ENCODE measurements at regions not wholly inside any gene's neighbourhood (a gene's known extent, or its start where the extent isn't known, plus 50 kb on each side); places are given as distances from the start of the nearest gene placed in this dataset.

DNA sequence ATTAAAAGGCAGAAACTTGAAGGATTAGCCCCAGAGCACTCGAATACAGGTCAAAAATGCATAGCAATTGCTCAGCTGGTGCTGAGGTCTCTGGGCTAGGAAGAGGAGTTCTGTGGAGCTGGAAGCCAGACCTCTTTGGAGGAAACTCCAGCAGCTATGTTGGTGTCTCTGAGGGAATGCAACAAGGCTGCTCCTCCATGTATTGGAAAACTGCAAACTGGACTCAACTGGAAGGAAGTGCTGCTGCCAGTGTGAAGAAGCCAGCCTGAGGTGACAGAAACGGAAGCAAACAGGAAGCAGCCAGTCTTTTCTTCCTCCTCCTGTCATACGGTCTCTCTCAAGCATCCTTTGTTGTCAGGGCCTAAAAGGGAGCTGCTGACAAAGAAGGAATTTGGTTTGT is 233.4 kb upstream of the FGGY start:
- no peak for DNase-seq
- no peaks in the 10 kb centered on the region for H4K20me1 ChIP-seq (ENCODE audit: insufficient read depth, low read depth, low read length)
- H3K36me3 ChIP-seq (ENCODE audit: insufficient read depth, low read length), result no peaks in the 10 kb centered on the region
- no peak overlapping the region for H2AFZ ChIP-seq (ENCODE audit: low read length)
- H3K27me3 ChIP-seq (ENCODE audit: low read length), result no peaks in the 10 kb centered on the region
- H3K27ac ChIP-seq (ENCODE audit: low read length), result no peak overlapping the region
- no peaks in the 10 kb centered on the region for H3K9me3 ChIP-seq (ENCODE audit: low read length)
- H3K4me2 ChIP-seq (ENCODE audit: low read depth, low read length, poor library complexity, severe bottlenecking), result no peak overlapping the region
- no peaks in the 10 kb centered on the region for H3K4me1 ChIP-seq (ENCODE audit: low read length)
- H3K9me2 ChIP-seq (replicated peaks; ENCODE audit: insufficient read depth, low read length), result no peaks in the 10 kb centered on the region
- no peak overlapping the region for H3K9ac ChIP-seq (ENCODE audit: low read length)
- no peak overlapping the region for H3K4me3 ChIP-seq (ENCODE audit: low read length)
- no peaks in the 10 kb centered on the region for H3K79me2 ChIP-seq (ENCODE audit: low read length)

DNA sequence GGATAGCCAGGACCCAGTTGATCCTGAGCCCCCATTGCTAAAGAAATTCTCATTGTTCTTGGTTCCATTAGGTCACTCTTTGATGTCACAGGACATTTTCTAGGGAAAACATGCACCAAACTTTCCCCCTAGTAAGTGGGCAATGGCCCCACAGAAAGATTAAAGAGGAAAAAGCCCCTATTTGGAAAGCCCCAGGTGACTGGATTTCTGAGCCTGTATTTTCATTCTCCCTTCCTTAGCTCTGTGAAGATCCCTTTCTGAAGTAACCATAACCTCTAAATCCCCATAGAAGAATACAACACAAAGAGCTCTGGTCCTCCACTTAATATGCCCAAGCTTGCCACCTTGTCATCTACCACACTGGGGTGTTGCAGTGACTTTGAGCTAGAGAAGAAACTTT is 232.3 kb upstream of the FGGY start:
- H3K36me3 ChIP-seq (ENCODE audit: insufficient read depth, low read length), result no peaks in the 10 kb centered on the region
- H3K9me3 ChIP-seq (ENCODE audit: low read length), result no peaks in the 10 kb centered on the region
- no peaks in the 10 kb centered on the region for H3K9me2 ChIP-seq (replicated peaks; ENCODE audit: insufficient read depth, low read length)
- DNase-seq, result no peak
- no peaks in the 10 kb centered on the region for H3K79me2 ChIP-seq (ENCODE audit: low read length)
- no peak overlapping the region for H2AFZ ChIP-seq (ENCODE audit: low read length)
- no peaks in the 10 kb centered on the region for H4K20me1 ChIP-seq (ENCODE audit: insufficient read depth, low read depth, low read length)
- H3K4me1 ChIP-seq (ENCODE audit: low read length), result no peaks in the 10 kb centered on the region
- no peak overlapping the region for H3K9ac ChIP-seq (ENCODE audit: low read length)
- H3K4me3 ChIP-seq (ENCODE audit: low read length), result no peak overlapping the region
- H3K27me3 ChIP-seq (ENCODE audit: low read length), result no peaks in the 10 kb centered on the region
- no peak overlapping the region for H3K27ac ChIP-seq (ENCODE audit: low read length)
- no peak overlapping the region for H3K4me2 ChIP-seq (ENCODE audit: low read depth, low read length, poor library complexity, severe bottlenecking)

DNA sequence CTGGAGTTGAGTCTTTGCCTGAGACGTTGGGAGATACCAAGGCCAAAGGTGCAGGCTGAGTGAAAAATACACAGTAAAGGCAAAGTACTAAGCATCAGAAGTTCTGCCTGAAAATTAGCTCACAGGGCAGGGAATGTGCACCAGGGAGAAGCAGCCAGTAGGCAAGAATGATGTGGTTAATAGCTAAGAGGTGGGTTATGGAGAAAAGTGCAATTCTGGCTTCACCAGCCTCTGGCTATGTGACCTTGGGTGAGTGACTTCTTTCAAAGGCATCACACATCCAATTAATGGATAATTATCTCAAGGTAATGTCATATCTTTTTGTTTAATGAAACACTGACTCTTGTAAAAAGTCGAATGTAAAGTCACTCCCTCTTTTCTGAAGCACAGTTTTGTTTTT is 230.7 kb upstream of the FGGY start:
- Histone ChIP-seq H3K4me1 (ENCODE audit: low read length) (no peaks in the 10 kb centered on the region), H3K36me3 (ENCODE audit: insufficient read depth, low read length) (no peaks in the 10 kb centered on the region), H3K9me3 (ENCODE audit: low read length) (no peaks in the 10 kb centered on the region), H3K27ac (ENCODE audit: low read length) (no peak overlapping the region), H3K9me2 (replicated peaks; ENCODE audit: insufficient read depth, low read length) (no peaks in the 10 kb centered on the region), H3K9ac (ENCODE audit: low read length) (no peak overlapping the region), H3K4me2 (ENCODE audit: low read depth, low read length, poor library complexity, severe bottlenecking) (no peak overlapping the region), H4K20me1 (ENCODE audit: insufficient read depth, low read depth, low read length) (no peaks in the 10 kb centered on the region), H3K27me3 (ENCODE audit: low read length) (no peaks in the 10 kb centered on the region), H3K79me2 (ENCODE audit: low read length) (no peaks in the 10 kb centered on the region), H2AFZ (ENCODE audit: low read length) (no peak overlapping the region), H3K4me3 (ENCODE audit: low read length) (no peak overlapping the region)
- DNase-seq, result no peak

DNA sequence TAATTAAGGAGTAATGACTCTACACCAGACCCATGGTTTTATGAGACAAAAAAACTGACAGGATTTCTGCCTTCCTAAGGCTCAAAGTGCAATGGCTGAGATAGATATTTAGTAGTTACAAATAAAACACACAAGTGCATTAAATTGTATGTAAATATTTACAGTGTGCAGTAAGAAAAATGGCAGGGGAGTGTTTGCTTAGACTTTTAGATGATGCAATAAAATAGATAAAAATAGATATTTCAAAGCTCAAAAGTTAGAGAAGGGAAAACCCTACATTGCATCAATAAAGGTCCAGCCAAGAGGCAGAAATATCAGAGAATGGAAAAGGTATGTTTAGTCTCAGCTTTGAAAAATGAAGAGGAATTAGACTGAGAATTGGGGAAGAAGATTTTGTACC is 226.3 kb upstream of the FGGY start:
- Histone ChIP-seq H4K20me1 (ENCODE audit: insufficient read depth, low read depth, low read length) (peaks cover 5% of the 10 kb centered on the region; the same call in 1 of the 2 replicates), H3K9me3 (ENCODE audit: low read length) (no peaks in the 10 kb centered on the region), H3K9me2 (replicated peaks; ENCODE audit: insufficient read depth, low read length) (no peaks in the 10 kb centered on the region), H3K4me3 (ENCODE audit: low read length) (no peak overlapping the region), H3K4me2 (ENCODE audit: low read depth, low read length, poor library complexity, severe bottlenecking) (no peak overlapping the region), H3K4me1 (ENCODE audit: low read length) (peaks cover 11% of the 10 kb centered on the region), H3K27ac (ENCODE audit: low read length) (no peak overlapping the region), H2AFZ (ENCODE audit: low read length) (no peak overlapping the region), H3K27me3 (ENCODE audit: low read length) (no peaks in the 10 kb centered on the region), H3K36me3 (ENCODE audit: insufficient read depth, low read length) (no peaks in the 10 kb centered on the region), H3K9ac (ENCODE audit: low read length) (no peak overlapping the region), H3K79me2 (ENCODE audit: low read length) (no peaks in the 10 kb centered on the region)
- no peak for DNase-seq

DNA sequence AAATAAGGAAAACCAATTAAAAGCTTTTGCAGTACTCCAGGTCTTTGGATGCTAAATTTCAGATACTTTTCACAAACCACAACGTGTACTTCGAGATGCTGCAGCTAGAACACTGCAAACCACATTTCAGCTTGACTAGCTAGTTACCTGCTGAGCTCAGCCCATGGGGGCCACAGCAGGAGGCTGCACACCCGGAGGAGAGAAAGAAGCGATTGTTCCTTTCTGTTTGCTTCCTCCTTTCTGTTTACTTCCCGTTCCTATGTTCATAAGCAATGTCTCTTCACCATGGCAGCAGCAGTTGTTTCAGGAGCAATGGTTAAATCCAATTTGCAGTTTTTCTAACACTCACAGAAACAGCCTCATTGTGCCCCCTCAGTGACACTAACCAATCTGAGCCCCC is 225.6 kb upstream of the FGGY start:
- Histone ChIP-seq H4K20me1 (ENCODE audit: insufficient read depth, low read depth, low read length) (peaks cover 5% of the 10 kb centered on the region; the same call in 1 of the 2 replicates), H3K36me3 (ENCODE audit: insufficient read depth, low read length) (no peaks in the 10 kb centered on the region), H3K9me3 (ENCODE audit: low read length) (no peaks in the 10 kb centered on the region), H2AFZ (ENCODE audit: low read length) (no peak overlapping the region), H3K27ac (ENCODE audit: low read length) (no peak overlapping the region), H3K79me2 (ENCODE audit: low read length) (no peaks in the 10 kb centered on the region), H3K4me3 (ENCODE audit: low read length) (no peak overlapping the region), H3K9me2 (replicated peaks; ENCODE audit: insufficient read depth, low read length) (no peaks in the 10 kb centered on the region), H3K9ac (ENCODE audit: low read length) (no peak overlapping the region), H3K27me3 (ENCODE audit: low read length) (no peaks in the 10 kb centered on the region), H3K4me1 (ENCODE audit: low read length) (peaks cover 11% of the 10 kb centered on the region), H3K4me2 (ENCODE audit: low read depth, low read length, poor library complexity, severe bottlenecking) (no peak overlapping the region)
- no peak for DNase-seq

DNA sequence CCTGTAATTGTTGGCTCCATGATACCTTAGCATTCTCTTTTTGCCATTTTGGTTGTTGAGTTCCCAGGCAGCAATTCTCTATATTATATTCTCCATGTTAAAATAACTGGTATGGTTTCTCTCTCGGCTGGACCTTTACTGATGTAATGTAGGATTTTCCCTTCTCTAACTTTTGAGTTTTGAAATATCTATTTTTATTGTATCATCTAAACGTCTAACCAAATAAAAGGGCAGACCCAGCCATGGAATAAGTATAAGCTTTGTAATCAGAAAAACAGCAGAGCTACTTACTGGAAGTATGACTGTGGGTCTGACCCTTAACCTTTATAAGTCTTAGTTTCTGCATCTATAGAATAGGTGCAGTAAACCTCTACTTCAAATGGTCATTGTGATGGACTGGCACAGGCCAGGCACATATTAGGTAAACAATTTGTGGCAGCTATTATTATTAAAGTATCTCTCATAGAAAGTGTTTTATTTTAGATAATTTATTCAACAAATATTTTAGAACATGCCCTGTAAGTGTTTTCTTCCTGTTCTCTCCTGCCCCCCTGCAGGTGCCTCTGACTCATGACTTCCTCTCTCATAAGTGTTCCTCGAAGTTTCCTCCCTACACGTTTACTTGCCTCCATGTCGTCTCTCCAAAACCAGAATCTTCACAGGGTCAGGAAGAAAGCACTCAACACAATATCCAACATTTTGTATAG is 224.9 kb upstream of the FGGY start:
- Histone ChIP-seq H3K79me2 (ENCODE audit: low read length) (no peaks in the 10 kb centered on the region), H3K36me3 (ENCODE audit: insufficient read depth, low read length) (no peaks in the 10 kb centered on the region), H3K4me3 (ENCODE audit: low read length) (no peak overlapping the region), H2AFZ (ENCODE audit: low read length) (no peak overlapping the region), H4K20me1 (ENCODE audit: insufficient read depth, low read depth, low read length) (peaks cover 5% of the 10 kb centered on the region; the same call in 1 of the 2 replicates), H3K27me3 (ENCODE audit: low read length) (no peaks in the 10 kb centered on the region), H3K4me1 (ENCODE audit: low read length) (peaks cover 11% of the 10 kb centered on the region), H3K9me2 (replicated peaks; ENCODE audit: insufficient read depth, low read length) (no peaks in the 10 kb centered on the region), H3K9me3 (ENCODE audit: low read length) (no peaks in the 10 kb centered on the region), H3K9ac (ENCODE audit: low read length) (no peak overlapping the region), H3K4me2 (ENCODE audit: low read depth, low read length, poor library complexity, severe bottlenecking) (no peak overlapping the region), H3K27ac (ENCODE audit: low read length) (no peak overlapping the region)
- DNase-seq, result peak; percentile 57

DNA sequence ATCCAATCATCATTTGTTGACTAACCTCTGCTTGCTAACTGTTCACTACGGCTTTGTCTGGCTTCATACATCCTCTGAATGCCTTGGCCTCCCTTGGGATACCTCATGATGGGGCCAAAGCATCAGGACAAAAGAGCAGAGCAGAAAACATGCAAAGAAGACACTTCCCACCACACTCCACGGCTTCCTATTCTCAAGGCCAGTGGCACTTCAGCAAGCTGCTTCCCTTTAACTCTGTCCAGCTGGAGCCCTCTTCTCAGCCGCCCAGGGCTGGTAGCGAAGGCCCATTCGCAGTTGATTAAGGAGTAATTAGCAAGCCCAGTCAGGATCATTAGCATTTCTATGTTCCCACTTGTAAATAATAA is 224.3 kb upstream of the FGGY start:
- H3K4me1 ChIP-seq (ENCODE audit: low read length), result peaks cover 16% of the 10 kb centered on the region
- no peaks in the 10 kb centered on the region for H3K79me2 ChIP-seq (ENCODE audit: low read length)
- H2AFZ ChIP-seq (ENCODE audit: low read length), result no peak overlapping the region
- H3K27me3 ChIP-seq (ENCODE audit: low read length), result no peaks in the 10 kb centered on the region
- H3K9ac ChIP-seq (ENCODE audit: low read length), result no peak overlapping the region
- no peak overlapping the region for H3K4me3 ChIP-seq (ENCODE audit: low read length)
- no peaks in the 10 kb centered on the region for H3K9me2 ChIP-seq (replicated peaks; ENCODE audit: insufficient read depth, low read length)
- peaks cover 5% of the 10 kb centered on the region; the same call in 1 of the 2 replicates for H4K20me1 ChIP-seq (ENCODE audit: insufficient read depth, low read depth, low read length)
- no peak for DNase-seq
- H3K27ac ChIP-seq (ENCODE audit: low read length), result no peak overlapping the region
- H3K9me3 ChIP-seq (ENCODE audit: low read length), result no peaks in the 10 kb centered on the region
- no peak overlapping the region for H3K4me2 ChIP-seq (ENCODE audit: low read depth, low read length, poor library complexity, severe bottlenecking)
- no peaks in the 10 kb centered on the region for H3K36me3 ChIP-seq (ENCODE audit: insufficient read depth, low read length)

DNA sequence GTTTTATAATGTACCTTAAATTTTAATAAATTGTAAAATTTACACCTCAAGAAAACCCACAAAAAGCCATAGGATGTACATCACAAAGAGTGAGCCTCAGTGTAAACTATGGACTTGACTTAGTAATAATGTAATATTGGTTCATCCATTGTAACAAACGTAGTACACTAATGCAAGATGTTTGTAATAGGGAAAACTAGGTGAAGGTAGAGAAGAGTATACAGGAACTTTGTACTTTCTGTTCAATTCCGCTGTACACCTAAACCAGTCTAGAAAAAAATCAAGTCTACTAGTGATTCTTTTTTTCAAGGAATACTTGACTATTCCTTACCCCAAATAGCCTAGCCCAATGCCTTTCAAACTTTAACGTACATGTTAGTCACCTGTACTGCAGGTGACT is 222.3 kb upstream of the FGGY start:
- Histone ChIP-seq H3K79me2 (ENCODE audit: low read length) (no peaks in the 10 kb centered on the region), H3K4me1 (ENCODE audit: low read length) (peaks cover 22% of the 10 kb centered on the region), H3K4me2 (ENCODE audit: low read depth, low read length, poor library complexity, severe bottlenecking) (no peak overlapping the region), H3K9me3 (ENCODE audit: low read length) (no peaks in the 10 kb centered on the region), H3K9me2 (replicated peaks; ENCODE audit: insufficient read depth, low read length) (no peaks in the 10 kb centered on the region), H3K27ac (ENCODE audit: low read length) (no peak overlapping the region), H2AFZ (ENCODE audit: low read length) (no peak overlapping the region), H3K9ac (ENCODE audit: low read length) (no peak overlapping the region), H3K36me3 (ENCODE audit: insufficient read depth, low read length) (no peaks in the 10 kb centered on the region), H4K20me1 (ENCODE audit: insufficient read depth, low read depth, low read length) (peaks cover 5% of the 10 kb centered on the region; the same call in 1 of the 2 replicates), H3K27me3 (ENCODE audit: low read length) (no peaks in the 10 kb centered on the region), H3K4me3 (ENCODE audit: low read length) (no peak overlapping the region)
- no peak for DNase-seq

Measured in Karpas-422 (cell line).